Astrocyte (in vitro differentiated cells and primary cell): ENCODE measurements at regions not wholly inside any gene's neighbourhood (a gene's known extent, or its start where the extent isn't known, plus 50 kb on each side); places are given as distances from the start of the nearest gene placed in this dataset.

Experiments used
- EZH2 ChIP-seq: IDR thresholded peaks from 2 replicates; pipeline ENCODE4 v1.6.1; 2012; ENCODE audit warnings: mild to moderate bottlenecking, low read length, inconsistent platforms; ENCODE audit not compliant: insufficient read depth
- TF ChIP-seq, protein P1 (sequence below): IDR thresholded peaks from 2 replicates; pipeline ENCODE4 v1.5.1; 2011; ENCODE audit warnings: low read depth, mild to moderate bottlenecking, inconsistent platforms, low read length, moderate library complexity; ENCODE audit not compliant: insufficient read depth

DNA sequence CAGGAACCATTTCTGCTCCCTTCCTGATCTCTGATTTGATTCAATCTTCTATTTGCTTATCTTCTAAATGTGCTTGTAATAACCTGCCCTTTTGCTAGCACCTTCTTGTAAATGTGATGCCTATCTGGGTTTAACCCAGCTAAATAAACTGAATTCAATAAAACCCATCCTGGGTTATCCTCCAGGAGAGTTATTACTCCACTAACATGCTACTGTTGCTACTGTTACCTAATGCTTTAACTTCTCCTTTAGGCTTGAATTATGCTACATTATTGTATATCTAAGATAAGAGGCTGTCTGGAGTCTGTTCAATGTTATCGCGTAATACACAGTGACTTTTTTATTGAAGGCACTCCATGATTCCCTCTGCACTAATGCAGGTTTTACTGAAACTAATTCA is 206.5 kb upstream of the CTAGE1 start:
- no peak for TF ChIP-seq EZH2
- TF ChIP-seq, protein P1, sequence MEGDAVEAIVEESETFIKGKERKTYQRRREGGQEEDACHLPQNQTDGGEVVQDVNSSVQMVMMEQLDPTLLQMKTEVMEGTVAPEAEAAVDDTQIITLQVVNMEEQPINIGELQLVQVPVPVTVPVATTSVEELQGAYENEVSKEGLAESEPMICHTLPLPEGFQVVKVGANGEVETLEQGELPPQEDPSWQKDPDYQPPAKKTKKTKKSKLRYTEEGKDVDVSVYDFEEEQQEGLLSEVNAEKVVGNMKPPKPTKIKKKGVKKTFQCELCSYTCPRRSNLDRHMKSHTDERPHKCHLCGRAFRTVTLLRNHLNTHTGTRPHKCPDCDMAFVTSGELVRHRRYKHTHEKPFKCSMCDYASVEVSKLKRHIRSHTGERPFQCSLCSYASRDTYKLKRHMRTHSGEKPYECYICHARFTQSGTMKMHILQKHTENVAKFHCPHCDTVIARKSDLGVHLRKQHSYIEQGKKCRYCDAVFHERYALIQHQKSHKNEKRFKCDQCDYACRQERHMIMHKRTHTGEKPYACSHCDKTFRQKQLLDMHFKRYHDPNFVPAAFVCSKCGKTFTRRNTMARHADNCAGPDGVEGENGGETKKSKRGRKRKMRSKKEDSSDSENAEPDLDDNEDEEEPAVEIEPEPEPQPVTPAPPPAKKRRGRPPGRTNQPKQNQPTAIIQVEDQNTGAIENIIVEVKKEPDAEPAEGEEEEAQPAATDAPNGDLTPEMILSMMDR, result no peak
